ENCODE measurements at regions not wholly inside any gene's neighbourhood (a gene's known extent, or its start where the extent isn't known, plus 50 kb on each side); places are given as distances from the start of the nearest gene placed in this dataset.
A peak's percentile ranks its signal among the peaks of the same experiment; 100 is the strongest.

- DNase-seq, result peak; percentile 38
- WGBS, 2 experiments (ENCODE audit: insufficient coverage in 1 of 2, insufficient read length in 1 of 2), result 73 to 83% methylated on average over 7 to 11 of the region's 11 CpGs
- Mint-ChIP-seq H3K4me3 (no peak overlapping the region), H3K4me1 (no peaks in the 10 kb centered on the region), H3K27me3 (ENCODE audit: insufficient read depth) (peaks cover 27% of the 10 kb centered on the region), H3K27ac (no peak overlapping the region), H3K9me3 (peaks cover 12% of the 10 kb centered on the region), H3K36me3 (ENCODE audit: low read depth) (no peaks in the 10 kb centered on the region)
- no peaks in the 10 kb centered on the region for H3K36me3 ChIP-seq (ENCODE audit: control insufficient read depth, insufficient read depth, low read length)
- no peak overlapping the region for H3K9ac ChIP-seq (ENCODE audit: extremely low read depth, low read length, poor library complexity, severe bottlenecking)
- H3K27me3 ChIP-seq (ENCODE audit: control insufficient read depth, insufficient read depth, low read length, poor library complexity, severe bottlenecking), result no peaks in the 10 kb centered on the region
- no peak overlapping the region for H3K27ac ChIP-seq (ENCODE audit: low read depth, low read length)
- TF ChIP-seq CTCF (conservative IDR thresholded peaks at IDR 0.05), result no peak
- H3K4me3 ChIP-seq (ENCODE audit: low read length), result no peak overlapping the region
- H3K9me3 ChIP-seq (ENCODE audit: control insufficient read depth, low read length), result peaks cover 5% of the 10 kb centered on the region
- no peaks in the 10 kb centered on the region for H3K4me1 ChIP-seq (ENCODE audit: control insufficient read depth, insufficient read depth, low read length)
Measured at GRCh38 chr3:127377801-127378655, 90.2 kb upstream of the PRR20G start.

GRCh38 chr3:127375151-127375930 lies 87.5 kb upstream of the PRR20G start:
- Histone ChIP-seq H3K9ac (ENCODE audit: extremely low read depth, low read length, poor library complexity, severe bottlenecking) (no peak overlapping the region), H3K4me1 (ENCODE audit: control insufficient read depth, insufficient read depth, low read length) (no peaks in the 10 kb centered on the region), H3K27me3 (ENCODE audit: control insufficient read depth, insufficient read depth, low read length, poor library complexity, severe bottlenecking) (peaks cover 5% of the 10 kb centered on the region), H3K36me3 (ENCODE audit: control insufficient read depth, insufficient read depth, low read length) (no peaks in the 10 kb centered on the region), H3K27ac (ENCODE audit: low read depth, low read length) (no peak overlapping the region), H3K9me3 (ENCODE audit: control insufficient read depth, low read length) (no peaks in the 10 kb centered on the region), H3K4me3 (ENCODE audit: low read length) (no peak overlapping the region)
- WGBS, 2 experiments (ENCODE audit: insufficient coverage in 1 of 2, insufficient read length in 1 of 2), result 87 to 89% methylated on average over 7 to 13 of the region's 13 CpGs
- no peaks in the 10 kb centered on the region for H3K4me1 Mint-ChIP-seq
- peak; percentile 29 for DNase-seq
- no peak overlapping the region for H3K27ac Mint-ChIP-seq
- peaks cover 39% of the 10 kb centered on the region for H3K27me3 Mint-ChIP-seq (ENCODE audit: insufficient read depth)
- H3K4me3 Mint-ChIP-seq, result no peak overlapping the region
- no peaks in the 10 kb centered on the region for H3K9me3 Mint-ChIP-seq
- H3K36me3 Mint-ChIP-seq (ENCODE audit: low read depth), result no peaks in the 10 kb centered on the region
- no peak for TF ChIP-seq CTCF (conservative IDR thresholded peaks at IDR 0.05)

- peaks cover 49% of the 10 kb centered on the region for H3K27me3 Mint-ChIP-seq (ENCODE audit: insufficient read depth)
- 76 to 83% methylated on average over 3 to 12 of the region's 12 CpGs for WGBS, 2 experiments (ENCODE audit: insufficient coverage in 1 of 2, insufficient read length in 1 of 2)
- no peak overlapping the region for H3K27ac Mint-ChIP-seq
- Histone ChIP-seq H3K4me1 (ENCODE audit: control insufficient read depth, insufficient read depth, low read length) (no peaks in the 10 kb centered on the region), H3K27ac (ENCODE audit: low read depth, low read length) (no peak overlapping the region), H3K36me3 (ENCODE audit: control insufficient read depth, insufficient read depth, low read length) (no peaks in the 10 kb centered on the region), H3K9ac (ENCODE audit: extremely low read depth, low read length, poor library complexity, severe bottlenecking) (no peak overlapping the region), H3K9me3 (ENCODE audit: control insufficient read depth, low read length) (no peaks in the 10 kb centered on the region), H3K27me3 (ENCODE audit: control insufficient read depth, insufficient read depth, low read length, poor library complexity, severe bottlenecking) (peaks cover 8% of the 10 kb centered on the region), H3K4me3 (ENCODE audit: low read length) (no peak overlapping the region)
- no peak overlapping the region for H3K4me3 Mint-ChIP-seq
- no peaks in the 10 kb centered on the region for H3K4me1 Mint-ChIP-seq
- H3K36me3 Mint-ChIP-seq (ENCODE audit: low read depth), result no peaks in the 10 kb centered on the region
- DNase-seq, result peak; percentile 88
- peak; percentile 86 for TF ChIP-seq CTCF (conservative IDR thresholded peaks at IDR 0.05)
- H3K9me3 Mint-ChIP-seq, result no peaks in the 10 kb centered on the region
Measured at GRCh38 chr3:127374086-127375010, 86.5 kb upstream of the PRR20G start.
